ENCODE measurements at regions not wholly inside any gene's neighbourhood (a gene's known extent, or its start where the extent isn't known, plus 50 kb on each side); places are given as distances from the start of the nearest gene placed in this dataset.

DNA sequence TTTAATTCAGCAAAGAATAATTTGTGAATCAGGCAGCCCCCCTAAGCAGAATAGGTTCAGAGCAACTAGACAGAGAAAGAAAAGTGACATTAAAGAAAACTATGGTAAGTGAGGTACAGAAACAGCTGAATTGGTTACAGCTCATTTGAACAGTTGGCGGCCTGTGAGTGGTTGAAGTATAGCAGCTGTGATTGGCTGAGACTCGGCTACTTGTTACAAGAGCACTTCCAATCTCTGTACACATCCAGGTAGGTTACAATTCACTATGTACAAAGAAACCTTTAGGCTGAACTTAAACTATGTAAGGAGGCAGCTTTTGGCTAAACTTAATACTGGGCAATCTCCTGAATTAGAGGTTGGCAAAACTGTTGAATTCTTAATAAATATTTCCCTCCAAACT is 171.1 kb upstream of the LHX8 start:
- TF ChIP-seq HNRNPUL1 (IDR thresholded peaks at IDR 0.05; ENCODE audit: low read depth, low read length) (no peak), HDAC1 (CRISPR knock-in tag; IDR thresholded peaks at IDR 0.05) (no peak), KLF11 (CRISPR knock-in tag; IDR thresholded peaks at IDR 0.05) (no peak), DR1 (CRISPR knock-in tag; IDR thresholded peaks at IDR 0.05) (no peak), ZKSCAN5 (CRISPR knock-in tag; IDR thresholded peaks at IDR 0.05) (no peak), CEBPG (CRISPR knock-in tag; IDR thresholded peaks at IDR 0.05) (no peak), ZNF136 (CRISPR knock-in tag; IDR thresholded peaks at IDR 0.05; ENCODE audit: low read depth) (no peak)
- TF ChIP-seq, protein P1, sequence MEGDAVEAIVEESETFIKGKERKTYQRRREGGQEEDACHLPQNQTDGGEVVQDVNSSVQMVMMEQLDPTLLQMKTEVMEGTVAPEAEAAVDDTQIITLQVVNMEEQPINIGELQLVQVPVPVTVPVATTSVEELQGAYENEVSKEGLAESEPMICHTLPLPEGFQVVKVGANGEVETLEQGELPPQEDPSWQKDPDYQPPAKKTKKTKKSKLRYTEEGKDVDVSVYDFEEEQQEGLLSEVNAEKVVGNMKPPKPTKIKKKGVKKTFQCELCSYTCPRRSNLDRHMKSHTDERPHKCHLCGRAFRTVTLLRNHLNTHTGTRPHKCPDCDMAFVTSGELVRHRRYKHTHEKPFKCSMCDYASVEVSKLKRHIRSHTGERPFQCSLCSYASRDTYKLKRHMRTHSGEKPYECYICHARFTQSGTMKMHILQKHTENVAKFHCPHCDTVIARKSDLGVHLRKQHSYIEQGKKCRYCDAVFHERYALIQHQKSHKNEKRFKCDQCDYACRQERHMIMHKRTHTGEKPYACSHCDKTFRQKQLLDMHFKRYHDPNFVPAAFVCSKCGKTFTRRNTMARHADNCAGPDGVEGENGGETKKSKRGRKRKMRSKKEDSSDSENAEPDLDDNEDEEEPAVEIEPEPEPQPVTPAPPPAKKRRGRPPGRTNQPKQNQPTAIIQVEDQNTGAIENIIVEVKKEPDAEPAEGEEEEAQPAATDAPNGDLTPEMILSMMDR (CRISPR knock-in tag; IDR thresholded peaks at IDR 0.05): no peak
